GM18907 (cell line): ENCODE measurements at regions not wholly inside any gene's neighbourhood (a gene's known extent, or its start where the extent isn't known, plus 50 kb on each side); places are given as distances from the start of the nearest gene placed in this dataset.

Source experiments
- ATAC-seq: cut with Tn5 transposase; IDR thresholded peaks from one replicate; pipeline ENCODE4 v1.9.1; 2021; ENCODE audit warnings: mild to moderate bottlenecking, moderate library complexity; ENCODE audit not compliant: unreplicated experiment

- no peak for ATAC-seq
Measured at GRCh38 chr13:82654861-82655855, 1227.1 kb downstream of the SLITRK1 start.

DNA sequence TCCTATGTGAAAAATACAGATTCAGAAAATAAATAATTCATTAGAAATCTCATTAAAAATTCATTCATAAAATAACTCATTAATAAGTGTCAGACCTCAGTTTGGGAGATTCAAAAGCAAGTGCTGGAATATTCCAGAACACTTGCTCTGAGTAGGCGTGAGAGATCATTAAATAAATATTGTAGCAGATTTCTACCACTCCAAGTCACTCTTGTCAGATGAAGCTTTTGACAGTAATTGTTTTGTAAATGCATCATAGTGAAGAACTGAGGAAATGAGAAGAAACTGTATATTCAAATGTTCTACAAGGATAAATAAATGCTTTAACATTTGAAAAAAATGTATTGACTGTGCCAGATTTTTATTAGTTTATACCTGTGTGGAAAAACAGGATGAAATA lies 1228.1 kb downstream of the SLITRK1 start:
- ATAC-seq: no peak

GRCh38 chr13:82647540-82647939 lies 1234.7 kb downstream of the SLITRK1 start:
- ATAC-seq: no peak

DNA sequence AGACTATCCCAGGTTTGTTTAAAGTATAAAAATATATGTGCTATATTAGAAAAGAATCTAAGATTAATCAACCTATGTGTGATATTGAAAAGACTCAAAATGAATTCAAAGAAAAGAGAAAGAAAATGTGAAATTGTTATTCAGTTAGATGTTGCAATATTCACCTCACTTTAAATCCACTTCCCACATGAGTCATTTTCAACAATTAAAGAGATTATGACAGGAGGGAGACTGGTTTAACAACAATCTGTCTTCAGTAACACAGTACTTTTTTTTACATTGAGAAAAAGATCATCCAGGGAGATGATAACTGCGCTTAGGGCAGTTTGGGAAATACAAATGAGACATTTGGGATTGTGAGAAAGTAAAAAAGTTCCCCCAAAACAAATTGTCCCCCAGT lies 1246.2 kb downstream of the SLITRK1 start:
- no peak for ATAC-seq

GRCh38 chr13:82634946-82635345 lies 1247.3 kb downstream of the SLITRK1 start:
- no peak for ATAC-seq

- ATAC-seq: no peak
Measured at GRCh38 chr13:82627183-82627582, 1255.1 kb downstream of the SLITRK1 start.

- no peak for ATAC-seq
Measured at GRCh38 chr13:82625717-82626116, 1256.6 kb downstream of the SLITRK1 start.

DNA sequence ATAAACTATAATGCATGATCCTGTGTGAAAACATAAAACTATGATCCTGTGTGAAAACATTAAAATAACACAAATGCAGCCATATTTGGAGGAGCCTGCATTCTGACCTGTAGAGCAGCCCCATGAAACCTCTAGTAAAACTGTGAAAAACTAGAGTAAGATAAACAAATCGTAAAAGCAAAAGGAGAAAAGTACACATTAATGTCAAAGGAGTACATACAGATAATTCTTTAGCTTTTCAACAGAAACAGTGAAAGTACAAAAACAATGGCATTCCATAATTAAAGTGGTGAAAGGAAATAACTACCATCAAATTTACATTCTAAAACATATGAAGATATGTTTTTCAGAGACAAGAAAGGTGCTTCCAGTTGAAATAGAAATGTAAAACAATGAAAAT lies 1267.2 kb downstream of the SLITRK1 start:
- no peak for ATAC-seq

DNA sequence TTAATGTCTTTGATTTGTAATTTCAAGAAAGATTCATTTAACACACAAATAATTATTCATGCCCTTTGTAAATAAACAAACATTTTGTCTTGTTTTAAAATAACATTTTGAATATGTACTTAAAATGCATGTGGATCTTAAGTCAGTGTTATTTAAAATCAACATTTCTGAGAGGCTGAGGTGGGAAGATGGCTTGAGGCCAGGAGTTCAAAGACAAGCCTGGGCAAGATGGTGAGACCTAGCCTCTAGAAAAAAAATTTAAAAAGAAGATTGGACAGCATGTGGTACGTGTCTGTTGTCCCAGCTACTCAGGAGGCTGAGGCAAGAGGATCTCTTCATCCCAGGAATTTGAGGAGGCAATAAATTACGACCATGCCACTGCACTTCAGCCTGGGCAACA lies 1268.2 kb downstream of the SLITRK1 start:
- ATAC-seq: no peak

GRCh38 chr13:82606008-82606407 lies 1276.3 kb downstream of the SLITRK1 start:
- ATAC-seq: no peak

- no peak for ATAC-seq
Measured at GRCh38 chr13:82597747-82598146, 1284.5 kb downstream of the SLITRK1 start.

GRCh38 chr13:82593239-82593638 lies 1289.0 kb downstream of the SLITRK1 start:
- ATAC-seq: no peak

DNA sequence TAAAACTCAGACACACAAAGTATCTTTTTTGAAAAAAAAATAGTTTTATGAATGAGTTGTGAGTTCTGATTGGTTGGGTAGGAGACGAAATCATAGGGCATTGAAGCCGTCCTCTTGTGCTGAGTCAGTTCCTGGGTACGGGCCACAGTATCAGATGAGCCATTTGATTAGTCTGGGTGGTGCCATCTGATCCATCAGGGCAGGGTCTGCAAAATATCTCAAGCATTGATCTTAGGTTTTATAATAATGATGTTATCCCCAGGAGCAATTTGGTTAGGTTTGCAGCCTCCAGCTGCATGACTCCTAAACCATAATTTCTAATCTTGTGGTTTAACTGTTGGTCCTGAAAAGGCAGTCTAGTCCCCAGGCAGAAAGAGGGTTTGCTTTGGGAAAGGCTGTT lies 1310.6 kb downstream of the SLITRK1 start:
- no peak for ATAC-seq

DNA sequence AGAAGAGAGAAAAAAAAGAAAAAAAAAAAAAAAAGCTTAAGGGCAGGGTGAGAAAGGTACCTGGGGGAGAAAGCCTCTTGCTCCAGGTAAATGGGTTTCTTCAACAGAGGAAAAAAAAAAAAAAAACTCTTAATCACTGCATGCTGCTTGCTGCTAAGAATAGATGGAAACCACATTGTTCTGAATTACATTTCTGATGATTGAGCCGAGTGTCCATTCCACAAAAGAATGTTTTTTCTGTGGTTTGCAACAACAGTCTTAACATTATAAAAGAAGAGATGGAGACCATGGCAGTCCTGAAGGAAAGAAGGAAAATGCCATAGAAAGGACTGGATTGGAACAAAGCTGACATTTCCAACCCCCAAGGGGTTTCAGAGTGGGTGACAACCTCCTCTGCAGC lies 1312.7 kb downstream of the SLITRK1 start:
- ATAC-seq: no peak

DNA sequence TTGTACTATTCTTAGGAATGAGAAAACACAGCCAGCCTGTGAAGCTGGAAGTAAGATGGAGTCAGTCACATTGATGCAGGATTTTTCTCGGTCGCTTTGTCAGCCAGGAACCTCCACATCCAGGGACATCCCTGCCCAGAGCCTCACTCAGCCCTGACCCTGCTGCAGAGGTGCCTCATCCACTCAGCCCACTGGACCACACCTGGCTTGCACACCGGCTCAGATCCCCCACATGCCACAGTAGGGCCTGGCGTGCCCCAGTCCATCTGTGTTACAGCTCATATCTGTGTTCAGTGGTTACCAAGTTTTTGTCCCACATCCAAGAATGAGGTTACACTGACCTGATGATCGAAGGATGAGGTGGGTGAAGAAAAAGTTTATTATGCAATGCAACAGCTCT lies 1315.4 kb downstream of the SLITRK1 start:
- no peak for ATAC-seq

- no peak for ATAC-seq
Measured at GRCh38 chr13:82565201-82565600, 1317.1 kb downstream of the SLITRK1 start.

- ATAC-seq: no peak
Measured at GRCh38 chr13:82560889-82561288, 1321.4 kb downstream of the SLITRK1 start.

GRCh38 chr13:82522872-82523271 lies 1359.4 kb downstream of the SLITRK1 start:
- ATAC-seq: no peak

- no peak for ATAC-seq
Measured at GRCh38 chr13:82506805-82507414, 1375.4 kb downstream of the SLITRK1 start.

GRCh38 chr13:82501834-82502233 lies 1380.4 kb downstream of the SLITRK1 start:
- no peak for ATAC-seq

GRCh38 chr13:82480415-82480814 lies 1401.9 kb downstream of the SLITRK1 start:
- ATAC-seq: no peak

DNA sequence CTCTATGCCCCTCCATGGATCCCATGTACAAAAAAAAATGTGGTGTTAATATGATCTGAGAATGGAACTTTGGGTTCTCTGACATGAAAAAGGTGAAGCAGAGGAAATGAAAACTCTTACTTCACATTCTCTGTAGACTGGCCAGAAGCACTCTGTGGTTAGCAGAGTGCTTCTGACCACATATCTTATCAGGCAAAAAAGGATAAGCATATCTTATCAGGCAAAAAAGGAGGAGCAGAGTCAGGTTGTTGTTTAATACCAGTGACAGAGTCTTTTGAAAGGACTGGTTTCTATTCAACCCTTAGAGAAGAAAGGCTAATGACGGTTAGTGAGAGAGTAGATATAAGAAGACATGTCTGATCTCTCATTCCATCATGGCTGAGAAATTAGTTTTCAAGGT lies 1404.8 kb downstream of the SLITRK1 start:
- ATAC-seq: no peak
